Loucy (cell line): ENCODE measurements at regions not wholly inside any gene's neighbourhood (a gene's known extent, or its start where the extent isn't known, plus 50 kb on each side); places are given as distances from the start of the nearest gene placed in this dataset.

Experiments
- H2AFZ ChIP-seq: fragments of 200-600 bp; sonication (generic); 2 replicates; pipeline ENCODE4 v1.6.0; 2016; ENCODE audit warnings: antibody characterized with exemption, mild to moderate bottlenecking, low read length, moderate library complexity
- H3F3A ChIP-seq: fragments of 200-600 bp; 2 replicates; pipeline ENCODE4 v1.6.0; 2016; ENCODE audit warnings: antibody characterized with exemption, low read depth, mild to moderate bottlenecking
- H3K27me3 ChIP-seq: fragments of 200-600 bp; sonication (generic); 2 replicates; pipeline ENCODE4 v1.6.1; 2014; ENCODE audit warnings: low read length, mild to moderate bottlenecking; ENCODE audit not compliant: insufficient read depth, poor library complexity, severe bottlenecking
- H3K36me3 ChIP-seq: fragments of 200-600 bp; sonication (generic); 2 replicates; pipeline ENCODE4 v1.6.1; 2016; ENCODE audit warnings: low read length; ENCODE audit not compliant: insufficient read depth
- H3K4me1 ChIP-seq: fragments of 200-600 bp; sonication (generic); 2 replicates; pipeline ENCODE4 v1.5.1; 2014; ENCODE audit warnings: low read length, mild to moderate bottlenecking; ENCODE audit not compliant: insufficient read depth, poor library complexity, severe bottlenecking
- H3K4me2 ChIP-seq: fragments of 200-600 bp; sonication (generic); 2 replicates; pipeline ENCODE4 v1.6.0; 2014; ENCODE audit warnings: antibody characterized with exemption, low read length, low read depth, mild to moderate bottlenecking; ENCODE audit not compliant: poor library complexity, severe bottlenecking
- H3K4me3 ChIP-seq: fragments of 200-600 bp; sonication (generic); 2 replicates; pipeline ENCODE4 v1.5.1; 2014; ENCODE audit warnings: low read length, mild to moderate bottlenecking, mixed read lengths; ENCODE audit not compliant: poor library complexity, severe bottlenecking
- H3K79me2 ChIP-seq: fragments of 200-600 bp; sonication (generic); 2 replicates; pipeline ENCODE4 v1.6.1; 2014; ENCODE audit warnings: low read length; ENCODE audit not compliant: insufficient read depth
- H3K9ac ChIP-seq: fragments of 200-600 bp; sonication (generic); 2 replicates; pipeline ENCODE4 v1.6.0; 2014; ENCODE audit warnings: mild to moderate bottlenecking, low read depth, low read length, moderate library complexity; ENCODE audit not compliant: poor library complexity, severe bottlenecking
- H3K9me2 ChIP-seq: fragments of 200-600 bp; sonication (generic); replicated peaks from 2 replicates; pipeline ENCODE4 v1.6.1; 2016; ENCODE audit warnings: low read depth, low read length, mixed read lengths
- H3K9me3 ChIP-seq: fragments of 200-600 bp; sonication (generic); 2 replicates; pipeline ENCODE4 v1.6.1; 2014; ENCODE audit warnings: mild to moderate bottlenecking, antibody characterized with exemption, low read length, low read depth; ENCODE audit not compliant: insufficient read depth
- H4K20me1 ChIP-seq: fragments of 200-600 bp; sonication (generic); 2 replicates; pipeline ENCODE4 v1.6.0; 2014; ENCODE audit warnings: antibody characterized with exemption, low read length, mild to moderate bottlenecking; ENCODE audit not compliant: insufficient read depth, poor library complexity, severe bottlenecking
- CTCF ChIP-seq: fragments of 200-600 bp; sonication (generic); conservative IDR thresholded peaks from 2 replicates; pipeline ENCODE4 v1.5.1; 2014; ENCODE audit warnings: mild to moderate bottlenecking, antibody characterized with exemption, low read length
- EZH2phosphoT487 ChIP-seq: fragments of 200-600 bp; IDR thresholded peaks from 2 replicates; pipeline ENCODE4 v1.6.1; 2018; ENCODE audit warnings: antibody characterized with exemption, mild to moderate bottlenecking, moderate library complexity, borderline replicate concordance

- H3K4me1 ChIP-seq: no peaks in the 10 kb centered on the region
- no peaks in the 10 kb centered on the region for H3K79me2 ChIP-seq
- no peak overlapping the region for H2AFZ ChIP-seq
- H3K4me3 ChIP-seq: no peak overlapping the region
- no peak overlapping the region for H3K9ac ChIP-seq
- no peaks in the 10 kb centered on the region for H3K9me2 ChIP-seq
- no peaks in the 10 kb centered on the region for H3F3A ChIP-seq
- H3K36me3 ChIP-seq: no peaks in the 10 kb centered on the region
- H4K20me1 ChIP-seq: no peaks in the 10 kb centered on the region
- no peaks in the 10 kb centered on the region for H3K9me3 ChIP-seq
- H3K4me2 ChIP-seq: no peak overlapping the region
- TF ChIP-seq EZH2phosphoT487 (no peak), CTCF (no peak)
- no peaks in the 10 kb centered on the region for H3K27me3 ChIP-seq
These were observed 105.6 kb upstream of the ARID2 start for GRCh38 chr12:45623940-45624339.

- no peak overlapping the region for H3K9ac ChIP-seq
- no peaks in the 10 kb centered on the region for H3K9me2 ChIP-seq
- peaks cover 4% of the 10 kb centered on the region for H3K4me1 ChIP-seq
- no peak overlapping the region for H3K4me2 ChIP-seq
- H3K36me3 ChIP-seq: no peaks in the 10 kb centered on the region
- H3K27me3 ChIP-seq: no peaks in the 10 kb centered on the region
- H3K4me3 ChIP-seq: no peak overlapping the region
- H3K79me2 ChIP-seq: no peaks in the 10 kb centered on the region
- H3K9me3 ChIP-seq: no peaks in the 10 kb centered on the region
- no peak for TF ChIP-seq EZH2phosphoT487
- TF ChIP-seq CTCF: no peak
- no peaks in the 10 kb centered on the region for H4K20me1 ChIP-seq
- H3F3A ChIP-seq: no peaks in the 10 kb centered on the region
- no peak overlapping the region; the same call in 1 of the 2 replicates for H2AFZ ChIP-seq
These were observed 102.5 kb upstream of the ARID2 start for GRCh38 chr12:45626965-45627364.

- H4K20me1 ChIP-seq: no peaks in the 10 kb centered on the region
- H3K36me3 ChIP-seq: no peaks in the 10 kb centered on the region
- H2AFZ ChIP-seq: no peak overlapping the region; the same call in 1 of the 2 replicates
- no peaks in the 10 kb centered on the region for H3F3A ChIP-seq
- H3K4me2 ChIP-seq: no peak overlapping the region
- peaks cover 4% of the 10 kb centered on the region for H3K4me1 ChIP-seq
- H3K9me2 ChIP-seq: no peaks in the 10 kb centered on the region
- TF ChIP-seq EZH2phosphoT487 (no peak), CTCF (no peak)
- H3K79me2 ChIP-seq: no peaks in the 10 kb centered on the region
- no peaks in the 10 kb centered on the region for H3K9me3 ChIP-seq
- no peak overlapping the region for H3K9ac ChIP-seq
- H3K4me3 ChIP-seq: no peak overlapping the region
- H3K27me3 ChIP-seq: no peaks in the 10 kb centered on the region
These were observed 102.0 kb upstream of the ARID2 start for GRCh38 chr12:45627407-45628069.
